ENCODE measurements at regions not wholly inside any gene's neighbourhood (a gene's known extent, or its start where the extent isn't known, plus 50 kb on each side); places are given as distances from the start of the nearest gene placed in this dataset.

- DNase-seq (ENCODE audit: low read depth in 3 of 3) = no peak
Measured at GRCh38 chr7:31175672-31176071, 123.6 kb downstream of the ADCYAP1R1 start.

GRCh38 chr7:31171984-31172383, 119.9 kb downstream of the ADCYAP1R1 start:
- DNase-seq (ENCODE audit: low read depth in 3 of 3) = no peak

- DNase-seq (ENCODE audit: low read depth in 3 of 3) = no peak
Measured at GRCh38 chr7:31171216-31171785, 119.2 kb downstream of the ADCYAP1R1 start.

Data from stimulated activated CD4-positive, alpha-beta T cell treated with anti-CD3 and anti-CD28 coated beads, TNF-alpha, amount 100 ng/mL, for 24 hours (primary cell).